HL-60 (cell line): ENCODE measurements at regions not wholly inside any gene's neighbourhood (a gene's known extent, or its start where the extent isn't known, plus 50 kb on each side); places are given as distances from the start of the nearest gene placed in this dataset.
"Not testable (repeated sequence)": the region's sequence is repeated elsewhere in the genome, so short reads cannot be mapped to it uniquely, and the experiment has no call there.

Experiments used
- DNase-seq, 2 experiments: peaks; one replicate each; pipeline ENCODE4 v3.0.0-alpha.2; 2010 to 2020; ENCODE audit warnings: low read depth in 1 of 2, low spot score in 1 of 2
- H3K27ac ChIP-seq: fragments of 250-450 bp; sonication (Bioruptor Pico); replicated peaks from 2 replicates; pipeline ENCODE4 v1.5.1; 2020; ENCODE audit warnings: mild to moderate bottlenecking, moderate library complexity
- H3K27me3 ChIP-seq: fragments of 250-450 bp; sonication (Bioruptor Pico); 2 replicates; pipeline ENCODE4 v1.5.1; 2021; ENCODE audit warnings: mild to moderate bottlenecking, moderate library complexity; ENCODE audit not compliant: insufficient read depth, poor library complexity, severe bottlenecking
- H3K4me3 ChIP-seq: replicated peaks from 2 replicates; pipeline ENCODE4 v1.5.1; 2011; ENCODE audit warnings: mild to moderate bottlenecking, control low read depth, low read length; ENCODE audit not compliant: insufficient read depth
- CTCF ChIP-seq: IDR thresholded peaks from one replicate; pipeline ENCODE4 v1.5.1; 2011; ENCODE audit warnings: low read length, control low read depth, inconsistent platforms; ENCODE audit not compliant: insufficient read depth
- GABPA ChIP-seq: IDR thresholded peaks from 2 replicates; pipeline ENCODE4 v1.6.1; 2012; ENCODE audit warnings: low read depth
- POLR2AphosphoS5 ChIP-seq: IDR thresholded peaks from 2 replicates; pipeline ENCODE4 v1.6.1; 2012; ENCODE audit warnings: low read depth
- REST ChIP-seq: IDR thresholded peaks from 2 replicates; pipeline ENCODE4 v1.6.1; 2012; ENCODE audit warnings: low read depth; ENCODE audit not compliant: insufficient replicate concordance
- SPI1 ChIP-seq: IDR thresholded peaks from 2 replicates; pipeline ENCODE4 v1.6.1; 2012; ENCODE audit warnings: low read depth, mild to moderate bottlenecking, borderline replicate concordance

- DNase-seq, result no peak
These were observed 71.6 kb upstream of the SGIP1 start for GRCh38 chr1:66462313-66462712.

GRCh38 chr1:66464351-66464750 is 69.6 kb upstream of the SGIP1 start:
- Histone ChIP-seq H3K27ac (no peak overlapping the region), H3K4me3 (no peak overlapping the region), H3K27me3 (no peaks in the 10 kb centered on the region)
- DNase-seq, result no peak
- no peak for TF ChIP-seq POLR2AphosphoS5
- TF ChIP-seq SPI1, result no peak
- TF ChIP-seq REST, result no peak
- TF ChIP-seq GABPA, result no peak
- no peak for TF ChIP-seq CTCF

More at GRCh38 chr1:66462313-66462712, 71.6 kb upstream of the SGIP1 start:
- TF ChIP-seq GABPA (no peak), POLR2AphosphoS5 (no peak), SPI1 (no peak), CTCF (no peak), REST (no peak)
- Histone ChIP-seq H3K27me3 (no peaks in the 10 kb centered on the region), H3K27ac (no peak overlapping the region), H3K4me3 (no peak overlapping the region)

GRCh38 chr1:66464802-66465201 is 69.2 kb upstream of the SGIP1 start:
- no peak for DNase-seq
- TF ChIP-seq SPI1 (no peak), CTCF (no peak), REST (no peak), POLR2AphosphoS5 (no peak), GABPA (no peak)
- Histone ChIP-seq H3K4me3 (no peak overlapping the region), H3K27ac (no peak overlapping the region), H3K27me3 (no peaks in the 10 kb centered on the region)

- H3K27ac ChIP-seq, H3K4me3 ChIP-seq, H3K27me3 ChIP-seq, DNase-seq: not testable (repeated sequence)
These were observed 67.3 kb upstream of the SGIP1 start for GRCh38 chr1:66466695-66467094.
